Colonic mucosa (tissue), 4 donors: ENCODE measurements at regions not wholly inside any gene's neighbourhood (a gene's known extent, or its start where the extent isn't known, plus 50 kb on each side); places are given as distances from the start of the nearest gene placed in this dataset.
A peak's percentile ranks its signal among the peaks of the same experiment; 100 is the strongest.
"Not testable (repeated sequence)": the region's sequence is repeated elsewhere in the genome, so short reads cannot be mapped to it uniquely, and the experiment has no call there.

ENCODE experiments used
- DNase-seq: peaks from one replicate; pipeline ENCODE4 v3.0.0-alpha.2; 2020
- H3K27ac ChIP-seq: fragments of 200-600 bp; one replicate; pipeline ENCODE4 v1.8.0; 2021
- H3K27me3 ChIP-seq: fragments of 200-600 bp; one replicate; pipeline ENCODE4 v1.8.0; 2021
- H3K36me3 ChIP-seq: fragments of 200-600 bp; one replicate; pipeline ENCODE4 v1.8.0; 2021
- H3K4me1 ChIP-seq: fragments of 200-600 bp; one replicate; pipeline ENCODE4 v1.8.0; 2021; ENCODE audit warnings: mild to moderate bottlenecking
- H3K4me3 ChIP-seq: fragments of 200-600 bp; one replicate; pipeline ENCODE4 v1.8.0; 2021
- H3K9ac ChIP-seq, 2 donors: one replicate each; pipeline ENCODE4 v1.7.0; 2013; ENCODE audit warnings: control low read depth in 2 of 2, low read depth in 2 of 2, low read length in 2 of 2
- H3K9me3 ChIP-seq: fragments of 200-600 bp; one replicate; pipeline ENCODE4 v1.8.0; 2021
- intact Hi-C: fragments of 100-400 bp; cut with DNase I; formaldehyde crosslinking; loops from one replicate; pipeline ENCODE4 v1.14.1; 2022
- TF ChIP-seq, protein P1 (sequence below): fragments of 200-600 bp; IDR thresholded peaks from one replicate; pipeline ENCODE4 v1.8.0; 2022; ENCODE audit warnings: antibody characterized with exemption, mild to moderate bottlenecking
- donor health status: healthy.
- donor health status: DM: no; HTN: no; CAD: no.
- donor health status: DM: no; HTN: no; CAD: no.

DNA sequence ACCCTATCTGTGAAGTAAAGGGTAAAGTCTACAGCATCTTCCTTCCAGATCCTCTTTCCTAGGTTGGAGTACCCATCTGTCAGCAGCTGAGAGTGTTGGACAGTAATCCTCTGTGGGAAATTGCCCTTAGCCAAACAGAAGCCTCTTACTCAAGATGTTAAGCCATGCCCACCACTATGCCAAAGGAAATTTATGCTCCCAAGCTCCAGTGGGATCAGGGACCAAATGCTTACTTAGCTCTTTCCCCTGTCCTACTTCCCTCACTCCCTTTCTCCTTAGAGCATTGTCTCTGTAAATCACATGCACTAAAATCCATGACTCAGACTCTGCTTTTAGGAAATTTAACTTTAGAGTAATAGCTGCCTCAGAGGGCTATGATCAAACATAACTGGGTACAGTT, 254.0 kb downstream of the BRINP2 start:
- Histone ChIP-seq H3K36me3 (no peaks in the 10 kb centered on the region), H3K9me3 (no peaks in the 10 kb centered on the region), H3K27me3 (no peaks in the 10 kb centered on the region), H3K4me1 (no peaks in the 10 kb centered on the region), H3K9ac (no peak overlapping the region), H3K4me3 (no peak overlapping the region), H3K27ac (no peak overlapping the region)
- intact Hi-C loops = no loop called here
- no peak for DNase-seq
- TF ChIP-seq, protein P1, sequence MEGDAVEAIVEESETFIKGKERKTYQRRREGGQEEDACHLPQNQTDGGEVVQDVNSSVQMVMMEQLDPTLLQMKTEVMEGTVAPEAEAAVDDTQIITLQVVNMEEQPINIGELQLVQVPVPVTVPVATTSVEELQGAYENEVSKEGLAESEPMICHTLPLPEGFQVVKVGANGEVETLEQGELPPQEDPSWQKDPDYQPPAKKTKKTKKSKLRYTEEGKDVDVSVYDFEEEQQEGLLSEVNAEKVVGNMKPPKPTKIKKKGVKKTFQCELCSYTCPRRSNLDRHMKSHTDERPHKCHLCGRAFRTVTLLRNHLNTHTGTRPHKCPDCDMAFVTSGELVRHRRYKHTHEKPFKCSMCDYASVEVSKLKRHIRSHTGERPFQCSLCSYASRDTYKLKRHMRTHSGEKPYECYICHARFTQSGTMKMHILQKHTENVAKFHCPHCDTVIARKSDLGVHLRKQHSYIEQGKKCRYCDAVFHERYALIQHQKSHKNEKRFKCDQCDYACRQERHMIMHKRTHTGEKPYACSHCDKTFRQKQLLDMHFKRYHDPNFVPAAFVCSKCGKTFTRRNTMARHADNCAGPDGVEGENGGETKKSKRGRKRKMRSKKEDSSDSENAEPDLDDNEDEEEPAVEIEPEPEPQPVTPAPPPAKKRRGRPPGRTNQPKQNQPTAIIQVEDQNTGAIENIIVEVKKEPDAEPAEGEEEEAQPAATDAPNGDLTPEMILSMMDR = no peak

DNA sequence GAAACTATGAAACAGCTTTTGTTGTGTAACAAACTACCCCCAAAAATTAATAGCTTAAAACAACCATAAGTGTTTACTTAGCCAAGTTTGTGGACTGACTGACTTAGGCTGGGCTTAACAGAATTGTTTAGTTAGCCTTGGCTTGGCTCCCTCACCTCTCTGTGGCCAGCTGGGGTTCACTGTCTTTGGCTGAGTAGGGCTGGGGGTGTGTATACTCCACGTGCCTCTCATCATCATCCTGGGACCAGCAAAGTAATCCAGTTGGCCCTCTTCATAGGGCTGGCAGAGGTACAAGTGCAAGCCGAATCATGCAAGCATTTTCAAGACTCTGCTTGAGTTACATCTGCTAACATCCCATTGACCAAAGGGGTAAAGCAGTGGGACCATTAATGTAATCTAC, 252.3 kb downstream of the BRINP2 start:
- TF ChIP-seq, protein P1 = no peak
- DNase-seq = peak; percentile 48
- Histone ChIP-seq H3K9me3 (no peaks in the 10 kb centered on the region), H3K27me3 (no peaks in the 10 kb centered on the region), H3K4me3 (no peak overlapping the region), H3K4me1 (no peaks in the 10 kb centered on the region), H3K27ac (no peak overlapping the region), H3K9ac (no peak overlapping the region), H3K36me3 (no peaks in the 10 kb centered on the region)
- intact Hi-C loops = no loop called here

DNA sequence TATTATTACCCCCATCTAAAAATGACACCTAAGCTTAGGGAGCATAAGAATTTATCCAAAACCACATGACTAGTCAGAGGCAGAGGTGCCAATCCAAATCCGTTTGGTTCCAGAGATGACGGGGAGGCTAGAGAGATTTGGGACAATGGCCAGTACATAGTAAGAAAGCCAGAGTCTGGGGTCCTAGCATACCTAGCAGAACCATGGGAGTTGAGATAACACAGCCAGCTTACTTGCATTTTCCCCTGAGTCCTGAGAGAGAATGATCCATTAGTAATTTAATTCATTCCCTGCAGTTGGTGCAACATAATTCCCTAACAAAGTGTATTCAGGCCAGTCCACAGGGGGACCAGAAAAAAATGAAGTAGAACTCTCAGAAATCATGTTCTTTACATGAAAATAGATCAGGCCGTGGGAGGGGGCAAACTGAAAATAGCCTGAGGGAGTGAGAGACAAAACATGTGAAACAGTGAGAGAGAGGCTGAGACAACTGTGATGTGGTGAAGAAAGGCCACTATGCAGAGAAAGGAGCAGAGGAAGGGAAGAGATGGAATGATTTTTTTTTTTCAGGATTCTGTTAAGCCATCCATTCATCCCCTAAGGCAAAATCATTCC, 243.3 kb downstream of the BRINP2 start:
- DNase-seq = no peak
- Histone ChIP-seq H3K9ac (no peak overlapping the region), H3K4me3 (no peak overlapping the region), H3K27ac (no peak overlapping the region), H3K9me3 (no peaks in the 10 kb centered on the region), H3K27me3 (no peaks in the 10 kb centered on the region), H3K4me1 (no peaks in the 10 kb centered on the region), H3K36me3 (no peaks in the 10 kb centered on the region)
- TF ChIP-seq, protein P1 = no peak
- intact Hi-C loops = no loop called here

DNA sequence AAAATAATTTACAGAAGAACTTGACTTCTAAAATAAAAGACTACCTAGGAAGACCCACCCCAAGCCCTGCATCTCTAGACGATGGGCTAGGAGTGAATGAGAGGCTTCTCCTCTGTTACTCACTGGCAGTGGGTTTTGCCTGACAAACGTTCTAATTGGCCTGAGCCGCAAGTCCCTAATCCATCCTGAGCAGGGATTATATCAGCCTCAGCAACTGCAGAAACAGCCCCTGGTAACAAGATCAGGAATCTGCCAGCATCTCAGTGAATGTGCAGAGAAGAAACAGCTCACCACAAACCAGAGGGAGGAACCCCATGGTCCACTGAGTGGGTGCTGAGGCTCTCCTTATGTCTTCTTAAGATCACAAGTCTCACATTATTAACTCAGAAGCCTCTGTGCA, 240.6 kb downstream of the BRINP2 start:
- Histone ChIP-seq H3K36me3 (no peaks in the 10 kb centered on the region), H3K4me3 (no peak overlapping the region), H3K27ac (no peak overlapping the region), H3K4me1 (no peaks in the 10 kb centered on the region), H3K9me3 (no peaks in the 10 kb centered on the region), H3K9ac (no peak overlapping the region), H3K27me3 (no peaks in the 10 kb centered on the region)
- DNase-seq = no peak
- intact Hi-C loops = no loop called here
- TF ChIP-seq, protein P1 = no peak

DNA sequence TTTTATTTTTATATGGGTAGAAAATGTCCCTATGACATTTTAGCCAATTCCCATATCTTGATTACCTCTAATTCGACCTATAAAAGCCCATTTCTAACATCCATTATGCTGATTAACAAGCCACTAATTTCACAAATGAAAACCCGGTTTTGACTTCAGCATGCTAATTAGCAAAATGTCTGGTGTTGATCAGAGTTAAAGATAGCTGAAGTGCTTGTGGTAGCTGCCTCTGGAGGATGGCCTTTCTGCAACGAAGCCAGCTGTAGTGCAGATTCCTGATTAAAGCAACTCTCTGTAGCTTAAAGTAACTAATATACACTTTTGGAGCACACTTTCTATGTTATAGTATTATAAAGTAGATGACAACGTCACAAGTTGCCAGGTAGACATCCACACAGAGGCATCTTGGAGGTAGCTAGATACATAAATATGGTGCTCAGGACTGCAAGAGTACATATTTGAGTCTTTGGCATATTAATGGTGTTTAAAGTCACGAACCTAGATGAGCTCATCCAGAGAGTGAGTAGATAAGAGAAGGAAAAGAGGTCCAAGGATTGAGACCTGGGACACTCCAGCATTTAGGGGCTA, 239.5 kb downstream of the BRINP2 start:
- no peak overlapping the region for H3K27ac ChIP-seq
- no peaks in the 10 kb centered on the region for H3K36me3 ChIP-seq
- no peaks in the 10 kb centered on the region for H3K27me3 ChIP-seq
- DNase-seq = no peak
- H3K9me3 ChIP-seq = no peaks in the 10 kb centered on the region
- TF ChIP-seq, protein P1 = no peak
- H3K4me1 ChIP-seq = no peaks in the 10 kb centered on the region
- intact Hi-C loops = no loop called here
- no peak overlapping the region for H3K4me3 ChIP-seq
- no peak overlapping the region for H3K9ac ChIP-seq

DNA sequence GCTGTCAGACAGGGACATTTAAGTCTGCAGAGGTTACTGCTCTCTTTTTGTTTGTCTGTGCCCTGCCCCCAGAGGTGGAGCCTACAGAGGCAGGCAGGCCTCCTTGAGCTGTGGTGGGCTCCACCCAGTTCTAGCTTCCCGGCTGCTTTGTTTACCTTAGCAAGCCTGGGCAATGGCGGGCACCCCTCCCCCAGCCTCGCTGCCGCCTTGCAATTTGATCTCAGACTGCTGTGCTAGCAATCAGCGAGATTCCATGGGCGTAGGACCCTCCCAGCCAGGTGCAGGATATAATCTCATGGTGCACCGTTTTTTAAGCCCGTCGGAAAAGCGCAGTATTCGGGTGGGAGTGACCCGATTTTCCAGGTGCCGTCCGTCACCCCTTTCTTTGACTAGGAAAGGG, 235.6 kb downstream of the BRINP2 start:
- H3K4me3 ChIP-seq, H3K9ac ChIP-seq, H3K9me3 ChIP-seq, H3K27ac ChIP-seq, H3K36me3 ChIP-seq, H3K27me3 ChIP-seq, intact Hi-C loops, DNase-seq, H3K4me1 ChIP-seq: not testable (repeated sequence)
